Osteoblast (primary cell): ENCODE measurements at regions not wholly inside any gene's neighbourhood (a gene's known extent, or its start where the extent isn't known, plus 50 kb on each side); places are given as distances from the start of the nearest gene placed in this dataset.

Experiments used
- DNase-seq: peaks from one replicate; pipeline ENCODE4 v3.0.0; 2011; ENCODE audit warnings: low spot score, mixed read lengths; ENCODE audit not compliant: insufficient read length; ENCODE audit errors: missing footprints
- H2AFZ ChIP-seq: 2 replicates; pipeline ENCODE4 v1.6.0; 2011; ENCODE audit warnings: mild to moderate bottlenecking, low read length
- H3K27ac ChIP-seq: 2 replicates; pipeline ENCODE4 v1.5.1; 2011; ENCODE audit warnings: mild to moderate bottlenecking, low read depth, low read length, moderate library complexity
- H3K27me3 ChIP-seq: 2 replicates; pipeline ENCODE4 v1.6.0; 2012; ENCODE audit warnings: mild to moderate bottlenecking, control low read depth, inconsistent platforms, low read length, moderate library complexity; ENCODE audit not compliant: insufficient read depth
- H3K36me3 ChIP-seq: 2 replicates; pipeline ENCODE4 v1.5.1; 2011; ENCODE audit warnings: mild to moderate bottlenecking, low read length, control low read depth, moderate library complexity; ENCODE audit not compliant: insufficient read depth
- H3K4me1 ChIP-seq: 2 replicates; pipeline ENCODE4 v1.5.1; 2011; ENCODE audit warnings: mild to moderate bottlenecking, low read length, control low read depth, moderate library complexity; ENCODE audit not compliant: insufficient read depth
- H3K4me2 ChIP-seq: 2 replicates; pipeline ENCODE4 v1.6.0; 2011; ENCODE audit warnings: mild to moderate bottlenecking, low read length; ENCODE audit not compliant: insufficient read depth
- H3K4me3 ChIP-seq: fragments of 200-600 bp; sonication (generic); 3 replicates; pipeline ENCODE4 v1.5.1; 2012; ENCODE audit warnings: mild to moderate bottlenecking, low read length, inconsistent platforms; ENCODE audit not compliant: insufficient read depth
- H3K79me2 ChIP-seq: 2 replicates; pipeline ENCODE4 v1.6.0; 2012; ENCODE audit warnings: mild to moderate bottlenecking, low read length, control low read depth, inconsistent platforms; ENCODE audit not compliant: insufficient read depth
- H3K9me3 ChIP-seq: 2 replicates; pipeline ENCODE4 v1.5.1; 2011; ENCODE audit warnings: low read depth, low read length, control low read depth
- H4K20me1 ChIP-seq: 2 replicates; pipeline ENCODE4 v1.6.0; 2012; ENCODE audit warnings: mild to moderate bottlenecking, low read length, control low read depth; ENCODE audit not compliant: insufficient read depth
- TF ChIP-seq, protein P1 (sequence below): IDR thresholded peaks from 2 replicates; pipeline ENCODE4 v1.5.1; 2011; ENCODE audit warnings: mild to moderate bottlenecking, low read depth, low read length, moderate library complexity; ENCODE audit errors: extremely low read depth

DNA sequence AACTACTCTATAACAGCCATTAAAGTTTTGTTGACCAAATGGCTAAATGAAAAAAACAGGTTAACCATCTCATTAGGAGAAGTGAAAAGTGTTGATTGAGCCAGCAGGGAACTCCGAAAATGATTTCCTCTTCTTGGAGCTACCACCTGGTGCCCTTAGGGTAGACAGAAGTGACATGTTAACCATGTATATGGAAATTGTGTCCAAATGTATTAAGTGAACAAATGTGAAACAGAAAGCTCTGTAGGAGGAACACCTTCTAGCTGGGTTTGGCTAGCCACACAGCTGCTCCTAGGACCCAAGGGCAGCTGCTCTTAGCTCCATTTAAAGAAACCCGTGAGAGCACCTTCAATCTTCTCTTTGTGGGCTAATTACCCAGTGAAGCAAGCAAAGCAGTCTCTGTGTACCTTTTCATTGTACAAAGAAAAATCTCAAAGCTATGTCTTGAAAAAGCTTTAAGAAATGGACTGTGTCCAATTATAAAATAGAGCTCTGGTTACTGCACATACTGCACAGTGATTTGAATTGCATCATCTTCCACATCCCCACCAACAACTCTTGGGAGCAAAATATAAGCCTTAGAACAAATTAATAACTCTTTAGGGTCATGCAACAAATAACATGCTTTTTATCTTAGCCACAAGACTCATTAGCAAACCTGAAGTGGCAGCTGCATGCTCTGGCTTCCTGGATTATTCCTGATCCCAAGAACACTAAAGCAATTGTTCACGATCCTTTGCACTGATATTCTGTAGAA, 59.2 kb upstream of the PARM1 start:
- no peaks in the 10 kb centered on the region for H3K9me3 ChIP-seq
- no peak overlapping the region for H2AFZ ChIP-seq
- no peaks in the 10 kb centered on the region for H3K27me3 ChIP-seq
- no peak for DNase-seq
- TF ChIP-seq, protein P1, sequence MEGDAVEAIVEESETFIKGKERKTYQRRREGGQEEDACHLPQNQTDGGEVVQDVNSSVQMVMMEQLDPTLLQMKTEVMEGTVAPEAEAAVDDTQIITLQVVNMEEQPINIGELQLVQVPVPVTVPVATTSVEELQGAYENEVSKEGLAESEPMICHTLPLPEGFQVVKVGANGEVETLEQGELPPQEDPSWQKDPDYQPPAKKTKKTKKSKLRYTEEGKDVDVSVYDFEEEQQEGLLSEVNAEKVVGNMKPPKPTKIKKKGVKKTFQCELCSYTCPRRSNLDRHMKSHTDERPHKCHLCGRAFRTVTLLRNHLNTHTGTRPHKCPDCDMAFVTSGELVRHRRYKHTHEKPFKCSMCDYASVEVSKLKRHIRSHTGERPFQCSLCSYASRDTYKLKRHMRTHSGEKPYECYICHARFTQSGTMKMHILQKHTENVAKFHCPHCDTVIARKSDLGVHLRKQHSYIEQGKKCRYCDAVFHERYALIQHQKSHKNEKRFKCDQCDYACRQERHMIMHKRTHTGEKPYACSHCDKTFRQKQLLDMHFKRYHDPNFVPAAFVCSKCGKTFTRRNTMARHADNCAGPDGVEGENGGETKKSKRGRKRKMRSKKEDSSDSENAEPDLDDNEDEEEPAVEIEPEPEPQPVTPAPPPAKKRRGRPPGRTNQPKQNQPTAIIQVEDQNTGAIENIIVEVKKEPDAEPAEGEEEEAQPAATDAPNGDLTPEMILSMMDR: no peak
- no peaks in the 10 kb centered on the region for H3K4me1 ChIP-seq
- H3K4me3 ChIP-seq: no peak overlapping the region
- no peak overlapping the region for H3K27ac ChIP-seq
- H4K20me1 ChIP-seq: no peaks in the 10 kb centered on the region
- H3K79me2 ChIP-seq: no peaks in the 10 kb centered on the region
- no peaks in the 10 kb centered on the region for H3K36me3 ChIP-seq
- H3K4me2 ChIP-seq: no peak overlapping the region

DNA sequence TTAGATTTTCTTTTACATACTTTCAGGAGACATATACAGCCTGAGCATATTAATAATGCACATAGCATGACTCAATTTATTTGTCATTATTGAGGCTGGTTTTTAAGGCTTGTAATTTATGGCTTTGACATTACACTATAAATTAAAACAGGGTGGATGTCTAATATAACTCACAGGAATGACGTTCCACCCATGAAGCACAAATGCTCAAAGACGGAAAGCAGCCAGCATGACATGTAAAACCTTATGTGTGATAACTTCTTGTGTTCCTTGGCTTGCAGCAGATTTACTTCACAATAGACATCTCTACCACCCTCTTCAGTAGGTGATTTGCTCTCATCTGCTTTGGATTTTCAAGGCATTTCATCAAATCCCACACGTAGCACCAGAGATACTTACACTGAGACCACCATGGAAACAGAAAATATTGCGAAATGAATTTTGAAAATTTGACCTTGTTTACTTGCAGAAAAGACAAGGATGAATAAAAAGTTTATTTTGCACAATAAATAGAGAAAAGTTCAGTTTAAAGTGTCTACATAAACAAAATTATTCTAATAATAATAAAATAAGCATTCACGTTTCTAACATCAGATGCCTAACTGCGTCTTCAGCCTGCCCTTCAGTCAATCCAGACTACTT, 64.7 kb upstream of the BTC start:
- Histone ChIP-seq H3K4me1 (no peaks in the 10 kb centered on the region), H3K27me3 (no peaks in the 10 kb centered on the region), H2AFZ (no peak overlapping the region), H3K4me2 (no peak overlapping the region), H3K79me2 (no peaks in the 10 kb centered on the region), H4K20me1 (no peaks in the 10 kb centered on the region), H3K4me3 (no peak overlapping the region), H3K27ac (no peak overlapping the region), H3K36me3 (no peaks in the 10 kb centered on the region), H3K9me3 (no peaks in the 10 kb centered on the region)
- no peak for DNase-seq
- TF ChIP-seq, protein P1: no peak

DNA sequence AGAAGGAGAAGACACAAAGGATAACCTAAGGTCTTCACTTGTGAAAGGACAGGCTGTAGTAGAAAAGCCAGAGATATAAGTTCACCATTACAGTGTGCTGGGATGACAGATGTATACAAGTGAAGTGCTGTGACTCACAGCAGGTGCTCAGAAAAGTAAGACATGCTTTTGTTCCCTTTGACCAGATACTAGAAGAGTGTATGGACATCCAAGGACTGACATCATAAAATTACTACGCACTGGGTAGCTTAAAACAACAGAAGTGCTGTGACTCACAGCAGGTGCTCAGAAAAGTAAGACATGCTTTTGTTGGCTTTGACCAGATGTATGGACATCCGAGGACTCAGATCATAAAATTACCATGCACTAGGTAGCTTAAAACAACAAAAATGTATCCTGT, 61.6 kb upstream of the BTC start:
- no peaks in the 10 kb centered on the region for H3K4me1 ChIP-seq
- no peaks in the 10 kb centered on the region for H3K27me3 ChIP-seq
- DNase-seq: no peak
- H3K4me2 ChIP-seq: no peak overlapping the region
- H3K36me3 ChIP-seq: no peaks in the 10 kb centered on the region
- H3K27ac ChIP-seq: no peak overlapping the region
- no peaks in the 10 kb centered on the region for H4K20me1 ChIP-seq
- no peak overlapping the region for H2AFZ ChIP-seq
- no peaks in the 10 kb centered on the region for H3K79me2 ChIP-seq
- TF ChIP-seq, protein P1: no peak
- no peak overlapping the region for H3K4me3 ChIP-seq
- H3K9me3 ChIP-seq: no peaks in the 10 kb centered on the region

DNA sequence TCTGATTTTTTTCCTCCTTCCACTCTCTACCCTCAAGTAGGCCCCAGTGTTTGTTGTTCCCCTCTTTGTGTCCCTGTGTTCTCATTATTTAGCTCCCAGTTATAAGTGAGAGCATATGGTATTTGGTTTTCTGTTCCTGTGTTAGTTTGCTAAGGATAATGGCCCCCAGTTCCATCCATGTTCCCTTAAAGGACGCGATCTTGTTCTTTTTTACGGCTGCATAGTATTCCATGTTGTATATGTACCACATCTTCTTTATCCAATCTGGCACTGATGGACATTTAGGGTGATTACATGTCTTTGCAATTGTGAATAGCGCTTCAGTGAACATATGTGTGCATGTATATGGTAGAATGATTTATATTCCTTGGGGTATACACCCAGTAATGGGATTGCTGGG, 54.5 kb upstream of the BTC start:
- Histone ChIP-seq H3K4me3 (no peak overlapping the region), H3K27ac (no peak overlapping the region), H3K4me1 (no peaks in the 10 kb centered on the region), H3K27me3 (no peaks in the 10 kb centered on the region), H3K4me2 (no peak overlapping the region), H2AFZ (no peak overlapping the region), H4K20me1 (no peaks in the 10 kb centered on the region), H3K36me3 (no peaks in the 10 kb centered on the region), H3K79me2 (no peaks in the 10 kb centered on the region), H3K9me3 (no peaks in the 10 kb centered on the region)
- TF ChIP-seq, protein P1: no peak
- DNase-seq: no peak
